NCI-H1092 treated with DMSO at 0.1 percent for 48 hours (cell line): ENCODE measurements at regions not wholly inside any gene's neighbourhood (a gene's known extent, or its start where the extent isn't known, plus 50 kb on each side); places are given as distances from the start of the nearest gene placed in this dataset.
"Not testable (repeated sequence)": the region's sequence is repeated elsewhere in the genome, so short reads cannot be mapped to it uniquely, and the experiment has no call there.

Source experiments
- DNase-seq: peaks from one replicate; lab custom pipeline; 2025; lab: John Stamatoyannopoulos, UW

- no peak for DNase-seq
Observed at GRCh38 chr9:29389421-29389820, 1816.1 kb upstream of the C9orf72 start.

- DNase-seq: no peak
Observed at GRCh38 chr9:29390859-29391258, 1817.6 kb upstream of the C9orf72 start.

- no peak for DNase-seq
Observed at GRCh38 chr9:29393064-29393463, 1819.8 kb upstream of the C9orf72 start.

- DNase-seq: no peak
Observed at GRCh38 chr9:29394855-29395254, 1821.6 kb upstream of the C9orf72 start.

- DNase-seq: no peak
Observed at GRCh38 chr9:29397148-29397547, 1823.9 kb upstream of the C9orf72 start.

GRCh38 chr9:29416204-29416603 lies 1842.9 kb upstream of the C9orf72 start:
- no peak for DNase-seq

GRCh38 chr9:29422438-29422837 lies 1849.2 kb upstream of the C9orf72 start:
- DNase-seq: no peak

GRCh38 chr9:29432191-29432590 lies 1858.9 kb upstream of the C9orf72 start:
- DNase-seq: no peak

GRCh38 chr9:29432656-29433055 lies 1859.4 kb upstream of the C9orf72 start:
- DNase-seq: not testable (repeated sequence)

GRCh38 chr9:29435368-29435767 lies 1862.1 kb upstream of the C9orf72 start:
- peak; percentile 52 for DNase-seq

GRCh38 chr9:29437526-29437925 lies 1864.2 kb upstream of the C9orf72 start:
- no peak for DNase-seq

GRCh38 chr9:29439961-29440360 lies 1866.7 kb upstream of the C9orf72 start:
- no peak for DNase-seq

- no peak for DNase-seq
Observed at GRCh38 chr9:29440449-29440848, 1867.2 kb upstream of the C9orf72 start.

- no peak for DNase-seq
Observed at GRCh38 chr9:29445751-29446150, 1872.5 kb upstream of the C9orf72 start.

- peak; percentile 62 for DNase-seq
Observed at GRCh38 chr9:29449306-29449705, 1876.0 kb upstream of the C9orf72 start.

- not testable (repeated sequence) for DNase-seq
Observed at GRCh38 chr9:29450343-29450875, 1877.1 kb upstream of the C9orf72 start.

GRCh38 chr9:29456940-29457339 lies 1883.7 kb upstream of the C9orf72 start:
- DNase-seq: no peak

- no peak for DNase-seq
Observed at GRCh38 chr9:29475471-29475870, 1902.2 kb upstream of the C9orf72 start.

GRCh38 chr9:29511680-29512079 lies 1938.4 kb upstream of the C9orf72 start:
- DNase-seq: no peak

- peak; percentile 19 for DNase-seq
Observed at GRCh38 chr9:29514336-29514735, 1941.1 kb upstream of the C9orf72 start.

- no peak for DNase-seq
Observed at GRCh38 chr9:29514862-29515261, 1941.6 kb upstream of the C9orf72 start.

- no peak for DNase-seq
Observed at GRCh38 chr9:29548436-29548835, 1975.2 kb upstream of the C9orf72 start.

- no peak for DNase-seq
Observed at GRCh38 chr9:29555502-29555901, 1982.2 kb upstream of the C9orf72 start.

- no peak for DNase-seq
Observed at GRCh38 chr9:29556317-29556716, 1983.0 kb upstream of the C9orf72 start.

GRCh38 chr9:29556746-29557145 lies 1983.5 kb upstream of the C9orf72 start:
- DNase-seq: no peak
